ENCODE measurements at regions not wholly inside any gene's neighbourhood (a gene's known extent, or its start where the extent isn't known, plus 50 kb on each side); places are given as distances from the start of the nearest gene placed in this dataset.

GRCh38 chr1:166261511-166261910 lies 94.7 kb upstream of the FAM78B start:
- no peak overlapping the region for H2AFZ ChIP-seq (ENCODE audit: low read depth, low read length)
- FAIRE-seq: no peak
- no peak for TF ChIP-seq EZH2 (IDR thresholded peaks at IDR 0.05; ENCODE audit: insufficient read depth, low read length)
- TF ChIP-seq CTCF (IDR thresholded peaks at IDR 0.05; ENCODE audit: insufficient read depth, low read depth, low read length): no peak
- Mint-ChIP-seq H3K4me1 (ENCODE audit: low read depth, unreplicated experiment) (peaks cover 4% of the 10 kb centered on the region), H3K9me3 (ENCODE audit: unreplicated experiment) (peaks cover under 1% of the 10 kb centered on the region), H3K36me3 (ENCODE audit: low read depth, unreplicated experiment) (no peaks in the 10 kb centered on the region), H3K4me3 (ENCODE audit: unreplicated experiment) (no peak overlapping the region), H3K27ac (ENCODE audit: unreplicated experiment) (no peak overlapping the region), H3K27me3 (ENCODE audit: low read depth, unreplicated experiment) (peaks cover 1% of the 10 kb centered on the region)
- no peak overlapping the region for H3K4me3 ChIP-seq (ENCODE audit: insufficient read depth, low read depth, low read length)
- no peak for DNase-seq (ENCODE audit: low read depth)
- H3K36me3 ChIP-seq (ENCODE audit: insufficient read depth, low read length): no peaks in the 10 kb centered on the region
- no peaks in the 10 kb centered on the region for H3K27me3 ChIP-seq (ENCODE audit: insufficient read depth, low read length)
- no peaks in the 10 kb centered on the region for H3K9me3 ChIP-seq (ENCODE audit: insufficient read depth, low read depth, low read length)
- H3K9ac ChIP-seq (ENCODE audit: low read length): no peak overlapping the region
- no peaks in the 10 kb centered on the region for H4K20me1 ChIP-seq (ENCODE audit: insufficient read depth, low read length)
- H3K4me2 ChIP-seq (ENCODE audit: low read length): no peak overlapping the region
- no peaks in the 10 kb centered on the region for H3K4me1 ChIP-seq (ENCODE audit: insufficient read depth, low read length)
- H3K27ac ChIP-seq (ENCODE audit: low read depth, low read length): no peak overlapping the region
- no peaks in the 10 kb centered on the region for H3K79me2 ChIP-seq (ENCODE audit: insufficient read depth, low read length)

DNA sequence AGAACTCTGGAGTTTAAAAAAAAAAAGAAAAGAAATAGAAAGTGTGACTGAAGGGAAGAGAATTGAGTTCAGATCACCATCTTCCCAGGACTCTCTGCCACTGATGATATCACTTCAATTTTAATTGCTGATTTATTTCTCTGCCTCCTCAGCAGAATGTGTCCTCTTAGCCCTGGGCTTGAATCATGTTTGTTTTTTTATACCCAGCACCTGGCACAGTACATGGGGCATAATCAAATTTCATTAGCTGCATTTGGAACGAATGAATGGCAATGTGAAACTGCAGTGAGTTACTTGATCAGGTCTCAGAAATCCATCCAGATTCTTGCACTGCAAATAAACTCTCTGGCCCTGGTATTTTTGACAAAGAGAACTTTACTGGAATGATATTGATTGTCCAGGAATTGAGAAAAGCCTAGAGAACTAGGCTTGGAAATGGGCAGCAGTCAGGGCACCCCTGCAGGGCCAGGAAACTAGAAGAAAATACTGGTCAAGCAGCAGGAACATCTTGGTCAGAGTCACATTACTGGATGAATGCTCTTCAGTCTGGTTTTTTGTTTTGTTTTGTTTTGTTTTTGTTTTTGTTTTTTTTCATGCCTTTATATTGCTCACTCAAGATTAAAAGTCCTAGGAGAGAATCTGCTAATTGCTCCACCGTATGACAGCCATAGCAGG lies 103.8 kb upstream of the FAM78B start:
- no peak overlapping the region for H3K4me3 ChIP-seq (ENCODE audit: insufficient read depth, low read depth, low read length)
- FAIRE-seq (no peak), DNase-seq (ENCODE audit: low read depth) (no peak)
- H2AFZ ChIP-seq (ENCODE audit: low read depth, low read length): no peak overlapping the region
- TF ChIP-seq CTCF (IDR thresholded peaks at IDR 0.05; ENCODE audit: insufficient read depth, low read depth, low read length): no peak
- TF ChIP-seq EZH2 (IDR thresholded peaks at IDR 0.05; ENCODE audit: insufficient read depth, low read length): no peak
- H3K4me2 ChIP-seq (ENCODE audit: low read length): no peak overlapping the region
- H3K4me3 Mint-ChIP-seq (ENCODE audit: unreplicated experiment): no peak overlapping the region
- H3K9me3 Mint-ChIP-seq (ENCODE audit: unreplicated experiment): no peaks in the 10 kb centered on the region
- H3K79me2 ChIP-seq (ENCODE audit: insufficient read depth, low read length): no peaks in the 10 kb centered on the region
- H3K4me1 Mint-ChIP-seq (ENCODE audit: low read depth, unreplicated experiment): peaks cover 5% of the 10 kb centered on the region
- H3K36me3 ChIP-seq (ENCODE audit: insufficient read depth, low read length): no peaks in the 10 kb centered on the region
- H3K27me3 Mint-ChIP-seq (ENCODE audit: low read depth, unreplicated experiment): peaks cover 1% of the 10 kb centered on the region
- H3K36me3 Mint-ChIP-seq (ENCODE audit: low read depth, unreplicated experiment): no peaks in the 10 kb centered on the region
- H3K27ac ChIP-seq (ENCODE audit: low read depth, low read length): no peak overlapping the region
- no peaks in the 10 kb centered on the region for H4K20me1 ChIP-seq (ENCODE audit: insufficient read depth, low read length)
- no peaks in the 10 kb centered on the region for H3K9me3 ChIP-seq (ENCODE audit: insufficient read depth, low read depth, low read length)
- no peaks in the 10 kb centered on the region for H3K27me3 ChIP-seq (ENCODE audit: insufficient read depth, low read length)
- H3K4me1 ChIP-seq (ENCODE audit: insufficient read depth, low read length): no peaks in the 10 kb centered on the region
- no peak overlapping the region for H3K27ac Mint-ChIP-seq (ENCODE audit: unreplicated experiment)
- no peak overlapping the region for H3K9ac ChIP-seq (ENCODE audit: low read length)

- H3K4me1 ChIP-seq (ENCODE audit: insufficient read depth, low read length): no peaks in the 10 kb centered on the region
- FAIRE-seq (no peak), DNase-seq (ENCODE audit: low read depth) (no peak)
- Mint-ChIP-seq H3K9me3 (ENCODE audit: unreplicated experiment) (no peaks in the 10 kb centered on the region), H3K4me1 (ENCODE audit: low read depth, unreplicated experiment) (peaks cover 2% of the 10 kb centered on the region), H3K27me3 (ENCODE audit: low read depth, unreplicated experiment) (peaks cover 1% of the 10 kb centered on the region), H3K36me3 (ENCODE audit: low read depth, unreplicated experiment) (no peaks in the 10 kb centered on the region), H3K27ac (ENCODE audit: unreplicated experiment) (no peak overlapping the region), H3K4me3 (ENCODE audit: unreplicated experiment) (no peak overlapping the region)
- no peak overlapping the region for H3K27ac ChIP-seq (ENCODE audit: low read depth, low read length)
- no peak overlapping the region for H3K4me3 ChIP-seq (ENCODE audit: insufficient read depth, low read depth, low read length)
- no peaks in the 10 kb centered on the region for H4K20me1 ChIP-seq (ENCODE audit: insufficient read depth, low read length)
- H3K9ac ChIP-seq (ENCODE audit: low read length): no peak overlapping the region
- no peak overlapping the region for H2AFZ ChIP-seq (ENCODE audit: low read depth, low read length)
- no peaks in the 10 kb centered on the region for H3K36me3 ChIP-seq (ENCODE audit: insufficient read depth, low read length)
- H3K27me3 ChIP-seq (ENCODE audit: insufficient read depth, low read length): no peaks in the 10 kb centered on the region
- H3K9me3 ChIP-seq (ENCODE audit: insufficient read depth, low read depth, low read length): no peaks in the 10 kb centered on the region
- TF ChIP-seq CTCF (IDR thresholded peaks at IDR 0.05; ENCODE audit: insufficient read depth, low read depth, low read length): no peak
- TF ChIP-seq EZH2 (IDR thresholded peaks at IDR 0.05; ENCODE audit: insufficient read depth, low read length): no peak
- H3K4me2 ChIP-seq (ENCODE audit: low read length): no peak overlapping the region
- no peaks in the 10 kb centered on the region for H3K79me2 ChIP-seq (ENCODE audit: insufficient read depth, low read length)
Observed at GRCh38 chr1:166271151-166271538, 104.3 kb upstream of the FAM78B start.
